Small intestine (tissue), 7 donors: ENCODE measurements at regions not wholly inside any gene's neighbourhood (a gene's known extent, or its start where the extent isn't known, plus 50 kb on each side); places are given as distances from the start of the nearest gene placed in this dataset.

Experiments used
- DNase-seq, 2 donors: peaks; one replicate each; pipeline versions ENCODE4 v3.0.0 to v3.0.0-alpha.2; 2013
- FAIRE-seq: peaks from 2 replicates; lab custom pipeline; 2012; peaks lifted over from hg19 to GRCh38; lab: Jason Lieb, UNC
- H3K27ac ChIP-seq, 3 donors: one replicate each; pipeline ENCODE4 v1.5.1; 2013; ENCODE audit warnings: low read length in 2 of 3, mild to moderate bottlenecking in 2 of 3, control low read depth in 1 of 3, inconsistent platforms in 1 of 3, low read depth in 1 of 3, moderate library complexity in 1 of 3
- H3K27me3 ChIP-seq, 3 donors: one replicate each; pipeline ENCODE4 v1.6.1; 2013; ENCODE audit warnings: low read length in 3 of 3, inconsistent platforms in 1 of 3; ENCODE audit not compliant: control insufficient read depth in 3 of 3, insufficient read depth in 3 of 3
- H3K36me3 ChIP-seq, 3 donors: one replicate each; pipeline ENCODE4 v1.6.1; 2013; ENCODE audit warnings: low read length in 3 of 3, inconsistent platforms in 1 of 3, low read depth in 1 of 3, mild to moderate bottlenecking in 1 of 3, moderate library complexity in 1 of 3; ENCODE audit not compliant: control insufficient read depth in 3 of 3, insufficient read depth in 2 of 3
- H3K4me1 ChIP-seq, 3 donors: one replicate each; pipeline ENCODE4 v1.6.1; 2013; ENCODE audit warnings: low read length in 2 of 3, inconsistent platforms in 1 of 3, low read depth in 1 of 3, mild to moderate bottlenecking in 1 of 3, moderate library complexity in 1 of 3; ENCODE audit not compliant: control insufficient read depth in 3 of 3, insufficient read depth in 2 of 3
- H3K4me3 ChIP-seq, 3 donors: one replicate each; pipeline ENCODE4 v1.5.1; 2013; ENCODE audit warnings: low read length in 3 of 3, control low read depth in 1 of 3, inconsistent platforms in 1 of 3, low read depth in 1 of 3, mild to moderate bottlenecking in 1 of 3, moderate library complexity in 1 of 3
- H3K9me3 ChIP-seq, 2 donors: one replicate each; pipeline ENCODE4 v1.6.1; 2013; ENCODE audit warnings: low read depth in 1 of 2, low read length in 1 of 2; ENCODE audit not compliant: control insufficient read depth in 2 of 2, insufficient read depth in 1 of 2
- WGBS, 3 donors: extraction: QIAGEN DNeasy Blood & Tissue Kit; methylation state at CpG; one replicate each; pipeline ENCODE4 v1.1.7; 2013; 5-methylcytosine and 5-hydroxymethylcytosine counted together
- donor health status: healthy with polysubstance abuse.
- donor health status: control.
- donor health status: control.
- donor health status: Bipolar disorder and iron deficiency.
- donor health status: healthy.

GRCh38 chr3:480070-480469, 283.5 kb downstream of the CHL1 start:
- 64 to 79% (median 76%) methylated on average over 1 of the region's 1 CpG for WGBS, 3 donors
- no peak for DNase-seq
- Histone ChIP-seq H3K27ac (no peak overlapping the region), H3K4me3 (no peak overlapping the region), H3K9me3 (peaks cover 0 to 3% of the 10 kb centered on the region in 2 donors), H3K27me3 (no peaks in the 10 kb centered on the region), H3K36me3 (no peaks in the 10 kb centered on the region), H3K4me1 (no peaks in the 10 kb centered on the region)
- no peak for FAIRE-seq

- no peaks in the 10 kb centered on the region for H3K27me3 ChIP-seq
- 18 to 39% (median 34%) methylated on average over 3 of the region's 3 CpGs for WGBS, 3 donors
- no peak overlapping the region for H3K4me3 ChIP-seq
- H3K36me3 ChIP-seq, result no peaks in the 10 kb centered on the region
- no peaks in the 10 kb centered on the region for H3K4me1 ChIP-seq
- no peak for DNase-seq
- no peak for FAIRE-seq
- H3K9me3 ChIP-seq, result peaks cover 0 to 3% of the 10 kb centered on the region in 2 donors
- H3K27ac ChIP-seq, result no peak overlapping the region
Observed at GRCh38 chr3:481111-481510, 284.5 kb downstream of the CHL1 start.

GRCh38 chr3:481680-482079, 285.1 kb downstream of the CHL1 start:
- WGBS, 3 donors, result 9 to 23% (median 21%) methylated on average over 3 of the region's 3 CpGs
- Histone ChIP-seq H3K4me1 (no peaks in the 10 kb centered on the region), H3K36me3 (no peaks in the 10 kb centered on the region), H3K27ac (no peak overlapping the region), H3K4me3 (no peak overlapping the region), H3K9me3 (peaks cover 0 to 3% of the 10 kb centered on the region in 2 donors), H3K27me3 (no peaks in the 10 kb centered on the region)
- no peak for FAIRE-seq
- DNase-seq, result peak; percentile 1 to 36

GRCh38 chr3:482479-482878, 285.9 kb downstream of the CHL1 start:
- no peak for DNase-seq
- no peaks in the 10 kb centered on the region for H3K27me3 ChIP-seq
- H3K27ac ChIP-seq, result no peak overlapping the region
- no peak overlapping the region for H3K4me3 ChIP-seq
- no peak for FAIRE-seq
- H3K9me3 ChIP-seq, result peaks cover 0 to 3% of the 10 kb centered on the region in 2 donors
- 80 to 90% (median 86%) methylated on average over 28 to 32 of the region's 32 CpGs for WGBS, 3 donors
- no peaks in the 10 kb centered on the region for H3K36me3 ChIP-seq
- no peaks in the 10 kb centered on the region for H3K4me1 ChIP-seq

GRCh38 chr3:484341-484740, 287.8 kb downstream of the CHL1 start:
- H3K4me3 ChIP-seq, result no peak overlapping the region
- H3K27ac ChIP-seq, result no peak overlapping the region
- no peaks in the 10 kb centered on the region for H3K36me3 ChIP-seq
- DNase-seq (no peak), FAIRE-seq (no peak)
- H3K27me3 ChIP-seq, result no peaks in the 10 kb centered on the region
- H3K9me3 ChIP-seq, result peaks cover 0 to 3% of the 10 kb centered on the region in 2 donors
- 70 to 82% (median 77%) methylated on average over 2 of the region's 2 CpGs for WGBS, 3 donors
- no peaks in the 10 kb centered on the region for H3K4me1 ChIP-seq

- H3K27ac ChIP-seq, result no peak overlapping the region
- peaks cover 0 to 3% (median 0%) of the 10 kb centered on the region in 3 donors for H3K4me1 ChIP-seq
- no peaks in the 10 kb centered on the region for H3K9me3 ChIP-seq
- H3K36me3 ChIP-seq, result no peaks in the 10 kb centered on the region
- no peak for DNase-seq
- no peaks in the 10 kb centered on the region for H3K27me3 ChIP-seq
- whole genome bisulfite sequencing, 3 donors, result 36 to 79% (median 61%) methylated on average over 2 of the region's 2 CpGs
- no peak overlapping the region for H3K4me3 ChIP-seq
- FAIRE-seq, result no peak
Observed at GRCh38 chr3:487614-488013, 291.1 kb downstream of the CHL1 start.

GRCh38 chr3:492586-493316, 296.2 kb downstream of the CHL1 start:
- no peaks in the 10 kb centered on the region for H3K27me3 ChIP-seq
- DNase-seq (peak; percentile 35 to 81), FAIRE-seq (no peak)
- no peaks in the 10 kb centered on the region for H3K9me3 ChIP-seq
- H3K27ac ChIP-seq, result peak overlapping the region in 1 of 3 donors; percentile 42
- peaks cover 0 to 4% (median 0%) of the 10 kb centered on the region in 3 donors for H3K4me1 ChIP-seq
- H3K4me3 ChIP-seq, result no peak overlapping the region
- 18 to 41% (median 22%) methylated on average over 3 of the region's 3 CpGs for WGBS, 3 donors
- no peaks in the 10 kb centered on the region for H3K36me3 ChIP-seq

GRCh38 chr3:494190-494589, 297.6 kb downstream of the CHL1 start:
- Histone ChIP-seq H3K36me3 (no peaks in the 10 kb centered on the region), H3K9me3 (no peaks in the 10 kb centered on the region), H3K27me3 (no peaks in the 10 kb centered on the region), H3K4me3 (no peak overlapping the region), H3K27ac (no peak overlapping the region), H3K4me1 (peaks cover 0 to 4% (median 0%) of the 10 kb centered on the region in 3 donors)
- no peak for DNase-seq
- 86 to 90% (median 89%) methylated on average over 4 of the region's 4 CpGs for WGBS, 3 donors
- FAIRE-seq, result no peak

GRCh38 chr3:498487-498886, 301.9 kb downstream of the CHL1 start:
- Histone ChIP-seq H3K9me3 (no peaks in the 10 kb centered on the region), H3K36me3 (no peaks in the 10 kb centered on the region), H3K27me3 (no peaks in the 10 kb centered on the region), H3K27ac (no peak overlapping the region), H3K4me3 (no peak overlapping the region), H3K4me1 (no peaks in the 10 kb centered on the region)
- FAIRE-seq, result no peak
- no peak for DNase-seq
